ENCODE measurements at regions not wholly inside any gene's neighbourhood (a gene's known extent, or its start where the extent isn't known, plus 50 kb on each side); places are given as distances from the start of the nearest gene placed in this dataset.

- H3K27me3 Mint-ChIP-seq (ENCODE audit: insufficient read depth, unreplicated experiment) = peaks cover 3% of the 10 kb centered on the region
- no TSS peak for BruUV-seq (replicated peaks)
Observed at GRCh38 chrX:120793098-120793497, 82.6 kb downstream of the CT47B1 start.

GRCh38 chrX:120791013-120791643 is 84.5 kb downstream of the CT47B1 start:
- Histone ChIP-seq H3K4me1 (no peaks in the 10 kb centered on the region), H3K36me3 (ENCODE audit: control insufficient read depth, insufficient read depth, low read length) (no peaks in the 10 kb centered on the region), H3K9me3 (no peaks in the 10 kb centered on the region), H3K4me3 (ENCODE audit: low read depth, low read length) (no peak overlapping the region), H3K27me3 (replicated peaks; ENCODE audit: control insufficient read depth, insufficient read depth, low read length) (no peaks in the 10 kb centered on the region)
- CTCF ChIA-PET = interaction anchor here (0.8 to 2.7 kb wide), 2 partner anchors 66 to 779 kb away, joined by 3 to 9 read pairs; no protein-coding TSS in a partner anchor
- Mint-ChIP-seq H3K4me3 (ENCODE audit: unreplicated experiment) (no peak overlapping the region), H3K27ac (ENCODE audit: unreplicated experiment) (no peak overlapping the region), H3K9me3 (ENCODE audit: unreplicated experiment) (no peaks in the 10 kb centered on the region), H3K4me1 (ENCODE audit: low read depth, unreplicated experiment) (no peaks in the 10 kb centered on the region), H3K36me3 (ENCODE audit: insufficient read depth, unreplicated experiment) (no peaks in the 10 kb centered on the region), H3K27me3 (ENCODE audit: insufficient read depth, unreplicated experiment) (peaks cover 3% of the 10 kb centered on the region)
- no peak for DNase-seq
- intact Hi-C loops (cut with micrococcal nuclease; ENCODE audit: unreplicated experiment) = loop anchor here (10.0 kb wide), 1 partner anchor 514 kb away; no protein-coding TSS in a partner anchor
- TF ChIP-seq, protein P1, sequence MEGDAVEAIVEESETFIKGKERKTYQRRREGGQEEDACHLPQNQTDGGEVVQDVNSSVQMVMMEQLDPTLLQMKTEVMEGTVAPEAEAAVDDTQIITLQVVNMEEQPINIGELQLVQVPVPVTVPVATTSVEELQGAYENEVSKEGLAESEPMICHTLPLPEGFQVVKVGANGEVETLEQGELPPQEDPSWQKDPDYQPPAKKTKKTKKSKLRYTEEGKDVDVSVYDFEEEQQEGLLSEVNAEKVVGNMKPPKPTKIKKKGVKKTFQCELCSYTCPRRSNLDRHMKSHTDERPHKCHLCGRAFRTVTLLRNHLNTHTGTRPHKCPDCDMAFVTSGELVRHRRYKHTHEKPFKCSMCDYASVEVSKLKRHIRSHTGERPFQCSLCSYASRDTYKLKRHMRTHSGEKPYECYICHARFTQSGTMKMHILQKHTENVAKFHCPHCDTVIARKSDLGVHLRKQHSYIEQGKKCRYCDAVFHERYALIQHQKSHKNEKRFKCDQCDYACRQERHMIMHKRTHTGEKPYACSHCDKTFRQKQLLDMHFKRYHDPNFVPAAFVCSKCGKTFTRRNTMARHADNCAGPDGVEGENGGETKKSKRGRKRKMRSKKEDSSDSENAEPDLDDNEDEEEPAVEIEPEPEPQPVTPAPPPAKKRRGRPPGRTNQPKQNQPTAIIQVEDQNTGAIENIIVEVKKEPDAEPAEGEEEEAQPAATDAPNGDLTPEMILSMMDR (IDR thresholded peaks at IDR 0.05; ENCODE audit: insufficient read depth in 1 of 2, low read depth in 1 of 2, low read length in 1 of 2, severe bottlenecking in 1 of 2, unreplicated experiment in 1 of 2) = no peak
- no TSS peak for BruUV-seq (replicated peaks)
- POLR2A ChIA-PET = no interaction called here

More at GRCh38 chrX:120793098-120793497, 82.6 kb downstream of the CT47B1 start:
- H3K27me3 ChIP-seq (replicated peaks; ENCODE audit: control insufficient read depth, insufficient read depth, low read length) = no peaks in the 10 kb centered on the region
- Mint-ChIP-seq H3K36me3 (ENCODE audit: insufficient read depth, unreplicated experiment) (no peaks in the 10 kb centered on the region), H3K9me3 (ENCODE audit: unreplicated experiment) (no peaks in the 10 kb centered on the region), H3K4me1 (ENCODE audit: low read depth, unreplicated experiment) (no peaks in the 10 kb centered on the region), H3K27ac (ENCODE audit: unreplicated experiment) (no peak overlapping the region), H3K4me3 (ENCODE audit: unreplicated experiment) (no peak overlapping the region)
- TF ChIP-seq, protein P1 (IDR thresholded peaks at IDR 0.05; ENCODE audit: insufficient read depth in 1 of 2, low read depth in 1 of 2, low read length in 1 of 2, severe bottlenecking in 1 of 2, unreplicated experiment in 1 of 2) = no peak
- no peak for DNase-seq
- intact Hi-C loops (cut with micrococcal nuclease; ENCODE audit: unreplicated experiment) = loop anchor here (10.0 kb wide), 1 partner anchor 512 kb away; no protein-coding TSS in a partner anchor
- CTCF ChIA-PET = no interaction called here
- no peaks in the 10 kb centered on the region for H3K9me3 ChIP-seq
- H3K36me3 ChIP-seq (ENCODE audit: control insufficient read depth, insufficient read depth, low read length) = no peaks in the 10 kb centered on the region
- no peak overlapping the region for H3K4me3 ChIP-seq (ENCODE audit: low read depth, low read length)
- no peaks in the 10 kb centered on the region for H3K4me1 ChIP-seq
- POLR2A ChIA-PET = no interaction called here

DNA sequence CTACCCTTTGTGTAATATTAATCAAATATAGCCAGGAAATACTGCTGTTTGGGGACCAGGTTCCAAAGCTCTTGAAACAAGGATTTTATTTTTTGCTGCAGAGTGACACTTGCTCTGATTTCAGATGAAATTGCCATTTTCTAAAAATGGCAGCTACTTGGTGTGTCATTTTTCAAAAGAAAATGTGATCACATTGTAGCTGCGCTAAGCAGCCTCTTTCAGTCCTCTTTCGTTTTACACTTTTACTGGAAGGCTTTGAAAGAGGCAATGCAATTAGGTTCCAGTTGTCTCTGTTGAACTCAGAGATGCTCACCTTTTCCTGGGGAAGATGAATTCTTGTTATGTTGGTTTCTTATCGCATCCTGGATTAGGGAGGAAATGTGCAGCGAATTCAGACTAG is 85.1 kb downstream of the CT47B1 start:
- CTCF ChIA-PET = interaction anchor here (0.8 to 2.7 kb wide), 2 partner anchors 67 to 780 kb away, joined by 3 to 9 read pairs; no protein-coding TSS in a partner anchor
- Mint-ChIP-seq H3K9me3 (ENCODE audit: unreplicated experiment) (no peaks in the 10 kb centered on the region), H3K27ac (ENCODE audit: unreplicated experiment) (no peak overlapping the region), H3K36me3 (ENCODE audit: insufficient read depth, unreplicated experiment) (no peaks in the 10 kb centered on the region), H3K4me1 (ENCODE audit: low read depth, unreplicated experiment) (no peaks in the 10 kb centered on the region), H3K27me3 (ENCODE audit: insufficient read depth, unreplicated experiment) (peaks cover 3% of the 10 kb centered on the region), H3K4me3 (ENCODE audit: unreplicated experiment) (no peak overlapping the region)
- H3K36me3 ChIP-seq (ENCODE audit: control insufficient read depth, insufficient read depth, low read length) = no peaks in the 10 kb centered on the region
- no peaks in the 10 kb centered on the region for H3K9me3 ChIP-seq
- BruUV-seq (replicated peaks) = no TSS peak
- intact Hi-C loops (cut with micrococcal nuclease; ENCODE audit: unreplicated experiment) = loop anchor here (1.0 to 10.0 kb wide), 3 partner anchors 67 to 789 kb away; no protein-coding TSS in a partner anchor
- TF ChIP-seq, protein P1 (IDR thresholded peaks at IDR 0.05; ENCODE audit: insufficient read depth in 1 of 2, low read depth in 1 of 2, low read length in 1 of 2, severe bottlenecking in 1 of 2, unreplicated experiment in 1 of 2) = no peak
- POLR2A ChIA-PET = no interaction called here
- no peak for DNase-seq
- no peaks in the 10 kb centered on the region for H3K4me1 ChIP-seq
- H3K4me3 ChIP-seq (ENCODE audit: low read depth, low read length) = no peak overlapping the region
- H3K27me3 ChIP-seq (replicated peaks; ENCODE audit: control insufficient read depth, insufficient read depth, low read length) = no peaks in the 10 kb centered on the region

All from Caco-2 (cell line).